ENCODE measurements at regions not wholly inside any gene's neighbourhood (a gene's known extent, or its start where the extent isn't known, plus 50 kb on each side); places are given as distances from the start of the nearest gene placed in this dataset.
"Not testable (repeated sequence)": the region's sequence is repeated elsewhere in the genome, so short reads cannot be mapped to it uniquely, and the experiment has no call there.

DNA sequence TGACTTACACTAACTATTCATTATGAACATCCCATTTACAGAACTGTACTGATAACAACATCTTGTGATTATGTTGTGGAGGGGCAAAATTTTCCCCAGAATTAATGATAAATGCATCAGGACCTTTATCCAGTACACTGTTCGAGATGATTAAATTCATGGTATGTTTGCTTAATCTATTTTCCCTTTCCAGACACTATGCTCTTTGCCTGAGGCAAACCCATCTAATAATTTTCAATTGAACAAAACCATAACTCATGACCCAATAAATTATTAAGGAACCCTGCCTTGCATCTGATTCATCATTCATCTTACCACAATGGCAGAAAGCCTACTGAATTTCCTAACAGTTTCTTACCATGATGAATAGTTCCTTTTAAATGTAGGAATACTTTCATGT is 385.0 kb downstream of the DSEL start:
- DNase-seq: no peak

DNA sequence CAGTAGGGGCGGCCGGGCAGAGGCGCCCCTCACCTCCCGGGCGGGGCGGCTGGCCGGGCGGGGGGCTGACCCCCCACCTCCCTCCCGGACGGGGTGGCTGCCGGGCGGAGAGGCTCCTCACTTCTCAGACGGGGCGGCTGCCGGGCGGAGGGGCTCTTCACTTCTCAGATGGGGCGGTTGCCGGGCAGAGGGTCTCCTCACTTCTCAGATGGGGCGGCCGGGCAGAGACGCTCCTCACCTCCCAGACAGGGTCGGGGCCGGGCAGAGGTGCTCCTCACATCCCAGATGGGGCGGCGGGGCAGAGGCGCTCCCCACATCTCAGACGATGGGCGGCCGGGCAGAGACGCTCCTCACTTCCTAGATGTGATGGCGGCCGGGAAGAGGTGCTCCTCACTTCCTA is 389.8 kb downstream of the DSEL start:
- DNase-seq: not testable (repeated sequence)

DNA sequence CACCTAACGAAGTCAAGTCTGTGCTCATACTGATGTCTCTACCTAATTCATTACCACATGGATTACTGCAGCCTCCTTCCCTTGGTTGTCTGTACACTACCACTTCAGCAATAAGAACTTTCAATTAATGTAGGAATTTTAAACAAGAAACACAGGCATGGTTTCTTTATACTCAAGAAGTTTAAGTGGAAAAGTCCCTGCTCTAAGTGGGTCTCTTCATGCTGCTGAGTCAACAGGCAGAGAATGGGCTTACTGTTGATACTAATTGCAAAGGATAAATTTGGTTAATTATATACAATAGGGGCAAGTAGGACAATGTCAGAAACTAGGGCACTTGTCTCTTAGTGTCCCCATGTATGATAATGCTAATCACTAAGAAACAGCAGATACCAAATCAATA is 392.6 kb downstream of the DSEL start:
- no peak for DNase-seq

DNA sequence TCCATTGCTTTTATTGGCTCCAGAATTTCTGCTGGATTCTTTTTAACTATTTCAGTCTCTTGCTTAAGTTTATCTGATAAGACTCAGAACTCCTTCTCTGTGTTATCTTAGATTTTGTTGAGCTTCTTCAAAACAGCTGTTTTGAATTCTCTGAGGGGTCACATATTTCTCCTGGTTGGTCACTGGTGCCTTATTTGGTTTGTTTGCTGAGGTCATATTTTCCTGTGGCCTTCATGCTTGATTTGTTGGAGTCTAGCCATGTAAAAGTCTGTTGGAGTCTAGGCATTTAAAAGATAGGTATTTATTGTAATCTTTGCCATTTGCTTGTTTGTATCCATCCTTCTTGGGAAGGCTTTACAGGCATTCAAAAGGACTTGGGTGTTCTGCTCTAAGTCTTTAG is 398.7 kb downstream of the DSEL start:
- no peak for DNase-seq

DNA sequence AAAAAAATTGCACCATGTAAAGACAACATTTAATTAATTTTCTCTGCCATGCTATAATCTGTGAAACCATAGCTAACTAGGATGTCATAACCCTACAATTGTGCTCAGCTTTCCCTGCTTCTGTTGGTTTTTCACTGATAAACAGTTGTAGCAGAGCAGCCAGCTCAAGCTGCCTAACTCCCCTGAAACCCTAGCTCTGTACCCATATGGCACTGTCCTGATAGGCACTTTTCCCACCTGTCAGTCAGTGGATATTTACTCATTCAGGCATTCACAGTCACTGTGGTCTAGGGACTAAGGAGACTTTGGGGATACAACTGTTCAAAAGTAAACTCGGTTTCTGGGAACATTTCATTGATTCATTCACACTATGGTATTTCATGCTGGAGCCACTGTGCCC is 407.0 kb downstream of the DSEL start:
- DNase-seq: no peak

DNA sequence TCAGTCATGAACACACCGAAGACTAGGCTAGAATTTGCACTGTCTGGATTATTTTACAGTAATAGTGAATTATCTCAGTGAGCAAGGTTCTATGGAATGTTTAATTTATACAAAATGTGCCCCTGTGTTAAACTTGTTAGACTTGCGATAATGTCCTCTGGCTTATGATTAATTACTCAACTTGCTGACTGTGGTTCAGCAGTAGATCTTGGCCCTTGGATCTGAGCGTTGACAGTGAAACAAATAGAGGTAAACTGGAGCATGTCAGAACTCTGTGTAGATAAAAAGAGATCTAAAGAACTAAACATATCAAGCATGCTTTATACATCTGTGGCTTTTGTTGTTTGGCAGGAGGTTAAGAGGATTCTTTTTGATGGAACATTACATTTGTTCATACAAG is 407.6 kb downstream of the DSEL start:
- no peak for DNase-seq

DNA sequence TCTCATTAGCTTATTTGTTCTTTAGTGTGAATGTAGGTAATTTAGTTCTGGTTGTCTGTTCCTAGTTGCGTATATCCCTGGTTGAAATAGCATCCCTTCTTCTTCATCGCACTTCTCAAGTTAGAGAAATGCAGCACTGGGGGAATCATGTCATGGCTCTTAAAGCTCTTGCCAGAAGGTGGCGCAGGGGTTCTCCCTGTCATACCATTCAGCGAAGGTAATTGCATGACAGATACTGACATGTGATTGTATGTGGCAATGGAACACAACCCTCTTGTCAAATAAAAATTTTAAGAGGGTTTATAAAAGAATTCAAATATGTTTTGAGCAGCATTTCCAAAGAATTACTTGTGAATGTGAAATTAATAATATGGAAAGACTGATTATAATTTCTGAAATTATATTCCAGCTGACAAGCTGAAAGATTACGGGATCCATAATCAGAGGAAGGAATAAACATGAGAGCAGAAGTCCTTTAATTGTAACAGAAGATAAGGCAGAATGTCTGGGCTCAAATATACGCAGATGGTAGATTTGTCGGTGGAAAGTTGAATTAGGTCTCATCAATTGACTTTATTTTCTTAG is 411.7 kb downstream of the DSEL start:
- peak; percentile 33 for DNase-seq

DNA sequence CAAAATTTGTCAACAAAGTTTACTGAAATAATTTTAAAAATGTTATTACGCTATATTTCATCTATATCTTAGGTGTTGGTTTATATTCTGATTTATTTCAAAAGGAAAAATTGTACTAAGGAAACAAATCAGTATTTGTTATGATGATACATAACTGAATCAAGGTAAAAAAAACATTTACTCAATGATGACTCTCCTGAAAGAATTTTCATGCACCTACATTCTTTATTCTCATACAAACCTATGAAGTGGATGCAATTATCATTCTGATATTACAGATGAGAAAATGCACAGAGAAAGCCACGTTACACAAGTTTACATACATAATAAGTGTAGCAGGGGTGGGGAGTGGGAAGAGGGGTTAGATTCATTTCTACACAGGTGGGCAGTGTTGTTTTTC is 422.4 kb downstream of the DSEL start:
- DNase-seq: no peak

DNA sequence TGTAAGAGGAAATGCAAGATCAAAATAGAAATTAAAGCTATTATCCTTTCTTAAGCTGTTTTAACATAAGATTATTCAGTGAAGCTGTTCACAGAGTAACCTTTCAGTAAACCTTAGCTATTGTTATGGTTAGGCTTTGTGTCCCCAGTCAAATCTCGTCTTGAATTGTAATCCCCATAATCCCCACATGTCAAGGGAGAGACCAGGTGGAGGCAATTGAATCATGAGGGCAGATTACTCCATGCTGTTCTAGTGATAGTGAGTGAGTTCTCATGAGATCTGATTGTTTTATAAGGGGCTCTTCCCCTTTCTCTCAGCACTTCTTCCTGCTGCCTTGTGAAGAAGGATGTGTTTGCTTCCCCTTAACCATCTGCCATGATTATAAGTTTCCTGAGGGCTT is 424.4 kb downstream of the DSEL start:
- DNase-seq: no peak

DNA sequence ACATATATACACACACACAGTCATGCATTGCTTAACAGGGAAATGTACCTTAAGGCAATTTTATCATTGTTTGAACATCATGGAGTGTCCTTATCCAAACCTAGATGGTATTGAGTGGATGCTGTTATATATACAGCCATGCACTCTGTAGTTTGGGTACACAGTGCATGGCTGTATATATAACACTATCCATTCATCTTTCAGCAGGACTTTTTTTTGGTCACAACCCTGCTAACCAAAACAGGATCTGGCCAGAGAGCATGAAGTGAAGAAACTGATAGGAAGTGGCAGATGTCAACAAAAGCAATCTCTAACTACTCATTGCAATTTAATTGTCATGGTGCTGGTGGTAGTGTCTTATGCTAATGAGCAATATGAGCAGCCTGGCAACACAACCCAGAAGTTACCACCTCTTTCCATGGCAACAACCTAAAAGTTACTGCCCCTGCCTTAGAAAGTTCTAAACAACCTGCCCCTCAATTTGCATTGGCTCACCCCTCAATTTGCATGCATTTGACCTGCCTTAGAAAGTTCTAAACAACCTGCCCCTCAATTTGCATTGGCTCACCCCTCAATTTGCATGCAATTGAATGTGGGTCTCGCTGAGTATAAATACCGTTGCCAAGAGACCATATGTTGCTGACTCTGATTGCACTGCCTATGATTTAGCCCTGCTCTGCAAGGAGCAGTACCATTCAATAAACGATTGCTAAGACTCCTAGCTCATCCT is 434.9 kb downstream of the DSEL start:
- DNase-seq: no peak

DNA sequence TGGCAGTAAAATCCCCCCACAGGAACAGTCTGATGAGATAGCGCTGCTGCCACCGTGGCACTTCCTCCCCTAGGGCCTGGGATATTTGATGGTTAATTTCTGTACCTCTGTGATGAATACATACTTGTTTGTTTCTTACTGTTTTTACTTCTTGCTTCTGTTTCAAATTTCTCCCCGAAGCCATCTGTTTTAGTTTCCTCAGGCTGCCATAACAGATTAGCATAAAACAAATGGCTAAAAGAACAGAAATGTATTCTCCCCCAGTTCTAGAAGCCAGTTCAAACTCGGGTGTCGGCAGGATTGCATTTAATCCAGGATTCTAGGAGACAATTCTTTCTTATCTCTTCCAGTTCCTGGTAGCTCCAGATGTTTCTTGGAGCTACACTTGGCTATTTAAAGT is 435.9 kb downstream of the DSEL start:
- DNase-seq: no peak

DNA sequence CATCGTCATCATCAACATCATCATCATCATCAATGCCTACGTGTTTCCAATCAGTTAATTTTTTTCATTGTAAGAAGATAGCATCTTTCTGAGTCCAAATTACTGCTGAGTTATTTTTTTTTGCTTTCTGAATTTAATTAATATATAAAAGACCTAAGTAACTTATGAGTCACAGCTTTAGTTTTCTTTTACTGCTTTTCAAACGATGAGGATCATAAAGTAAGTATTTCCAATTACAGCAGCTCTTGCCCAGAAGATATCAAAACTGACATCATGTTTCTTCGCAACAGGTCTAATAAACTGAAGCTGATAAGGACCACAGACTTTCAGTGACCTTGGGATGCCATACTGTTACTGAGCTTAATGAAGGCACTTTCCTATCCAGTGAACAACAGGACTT is 442.2 kb downstream of the DSEL start:
- no peak for DNase-seq

DNA sequence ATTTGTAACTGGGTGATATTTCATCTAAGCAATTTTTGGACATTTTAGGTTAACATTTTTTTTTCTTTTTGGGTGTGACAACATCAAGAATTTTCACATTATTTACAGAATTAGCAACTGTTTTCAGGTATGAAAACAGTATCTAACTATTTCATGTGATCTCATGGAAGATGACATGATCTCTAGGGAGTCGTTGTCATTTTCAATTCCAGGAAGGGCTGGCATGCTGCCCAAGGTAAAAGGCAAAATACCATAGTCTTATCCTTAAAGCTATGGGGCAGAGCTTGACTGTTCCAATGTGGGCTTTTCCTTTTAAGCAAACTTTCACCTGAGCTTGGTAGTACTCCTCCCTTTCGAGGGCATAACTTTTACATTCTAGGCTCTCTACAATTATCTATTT is 443.7 kb downstream of the DSEL start:
- DNase-seq: no peak

DNA sequence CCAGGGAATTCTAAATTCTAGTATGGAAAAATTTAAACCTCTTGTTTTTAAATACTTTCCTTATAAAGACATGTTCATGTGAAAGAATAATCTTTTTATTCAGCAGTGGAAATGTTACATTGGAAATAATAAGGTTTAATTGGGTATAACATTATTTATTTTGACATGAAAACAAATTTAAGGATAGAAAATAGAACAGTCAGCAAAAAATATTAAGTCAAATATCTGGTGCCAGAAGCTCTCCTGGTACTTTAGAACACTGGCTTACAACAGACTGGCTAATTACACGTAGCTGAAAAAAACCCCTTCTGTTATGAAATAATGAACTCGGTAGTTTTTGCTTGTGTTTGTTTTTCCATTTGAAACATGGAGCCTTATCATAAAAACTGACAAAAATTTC is 447.9 kb downstream of the DSEL start:
- DNase-seq: no peak

DNA sequence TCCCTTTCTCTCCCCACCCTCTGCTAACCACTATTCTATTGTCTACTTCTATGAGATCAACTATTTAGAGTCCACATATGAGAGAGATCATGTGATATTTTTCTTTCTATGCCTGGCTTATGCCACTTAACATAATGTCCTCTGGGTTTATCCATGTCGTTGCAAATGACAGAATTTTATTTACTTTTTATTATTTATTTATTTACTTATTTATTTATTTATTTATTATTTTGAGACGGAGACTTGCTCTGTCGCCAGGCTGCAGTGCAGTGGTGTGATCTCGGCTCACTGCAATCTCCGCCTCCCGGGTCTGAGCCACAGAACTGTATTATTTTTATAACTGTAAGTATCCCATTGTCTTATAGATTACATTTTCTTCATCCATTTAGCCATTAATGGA is 443.4 kb upstream of the CDH19 start:
- DNase-seq: no peak

DNA sequence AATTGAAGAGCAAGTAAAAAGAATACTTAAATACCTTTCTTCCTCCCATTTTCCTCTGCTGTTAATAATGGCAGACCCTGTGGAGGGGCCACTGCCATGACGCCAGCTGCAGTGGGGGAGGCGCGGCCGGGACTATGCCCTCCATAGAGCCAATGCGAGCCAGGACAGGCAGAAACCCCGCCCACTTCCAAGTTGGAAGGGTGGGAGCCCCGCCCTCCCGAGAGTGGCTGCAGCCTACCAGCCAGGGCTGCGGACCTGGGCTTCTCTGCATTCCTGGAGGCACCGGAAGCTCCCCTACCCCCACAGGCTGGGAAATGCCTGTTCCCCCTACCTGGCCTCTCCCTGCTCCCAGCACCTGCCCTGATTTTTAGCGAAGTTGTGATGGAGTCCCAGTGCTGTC is 439.4 kb upstream of the CDH19 start:
- DNase-seq: no peak

DNA sequence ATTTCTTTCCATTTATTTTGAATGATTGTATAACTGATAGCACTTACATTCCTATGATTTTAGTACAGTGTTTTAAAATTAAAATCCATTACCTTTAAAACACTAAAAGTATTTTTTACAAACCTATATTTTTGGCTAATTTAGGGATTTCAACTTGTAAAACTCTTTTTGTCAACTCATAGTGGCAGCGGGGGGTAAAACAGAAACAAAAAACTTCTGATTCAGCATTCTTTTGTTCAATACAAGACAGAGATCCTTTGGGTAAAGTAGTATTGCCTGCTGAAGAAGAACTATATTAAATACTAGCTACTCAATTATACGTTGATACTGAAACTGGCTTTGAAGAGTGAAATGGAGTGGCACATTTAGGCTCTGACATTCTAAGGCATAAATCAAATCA is 437.4 kb upstream of the CDH19 start:
- DNase-seq: no peak

DNA sequence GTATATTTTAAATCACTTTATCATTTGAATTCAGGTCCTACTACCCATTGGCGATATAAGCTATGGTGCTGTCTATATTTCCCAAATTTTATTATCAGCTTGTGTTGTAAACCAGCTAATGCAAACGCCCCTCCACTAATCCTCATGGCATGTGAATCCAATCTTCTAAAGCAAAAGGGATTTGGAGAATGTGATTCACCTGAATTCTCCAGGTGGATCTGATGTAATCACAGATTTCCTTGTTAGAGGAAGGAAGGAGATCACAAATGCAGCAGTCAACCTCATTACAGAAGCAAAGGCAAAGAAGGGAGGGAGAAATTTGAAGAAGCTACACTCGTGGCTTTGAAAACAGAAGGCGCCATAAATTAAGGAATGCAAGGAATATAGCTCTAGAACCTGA is 431.1 kb upstream of the CDH19 start:
- no peak for DNase-seq

DNA sequence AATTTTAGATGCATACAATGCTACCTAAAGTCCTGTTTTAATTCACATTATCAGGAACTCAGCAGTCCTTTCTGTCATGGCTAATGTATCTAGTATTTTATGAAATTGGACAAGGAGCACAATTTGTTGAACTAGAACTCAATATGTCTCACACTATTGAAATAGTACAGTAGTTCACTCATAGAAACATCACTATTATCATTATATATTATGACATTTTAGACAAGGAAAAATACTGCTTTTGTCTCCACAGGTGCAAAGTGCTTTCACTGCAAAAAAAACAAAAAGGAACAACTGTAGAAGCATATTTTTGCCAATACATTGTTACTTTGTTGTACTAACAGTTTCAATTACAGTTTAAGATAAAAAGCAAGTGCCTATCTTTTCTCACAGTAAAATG is 419.2 kb upstream of the CDH19 start:
- DNase-seq: no peak

DNA sequence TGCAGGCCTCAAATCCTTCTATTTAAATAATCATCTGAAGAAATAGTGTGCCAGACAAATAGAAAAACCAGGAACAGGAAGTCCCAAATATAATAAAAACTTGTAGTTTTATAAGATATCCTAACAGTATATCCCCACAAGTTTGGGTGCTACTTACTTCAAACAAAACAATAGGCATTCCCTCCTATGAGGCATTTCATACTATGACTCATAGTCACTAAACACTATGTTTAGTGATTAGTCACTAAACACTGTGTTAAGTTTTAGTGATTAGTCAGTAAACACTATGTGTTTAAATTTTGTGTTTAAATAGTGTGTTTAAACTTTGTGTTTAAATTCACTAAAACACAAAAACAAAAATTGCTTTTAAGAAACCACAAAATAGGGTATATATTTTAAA is 407.0 kb upstream of the CDH19 start:
- no peak for DNase-seq

DNA sequence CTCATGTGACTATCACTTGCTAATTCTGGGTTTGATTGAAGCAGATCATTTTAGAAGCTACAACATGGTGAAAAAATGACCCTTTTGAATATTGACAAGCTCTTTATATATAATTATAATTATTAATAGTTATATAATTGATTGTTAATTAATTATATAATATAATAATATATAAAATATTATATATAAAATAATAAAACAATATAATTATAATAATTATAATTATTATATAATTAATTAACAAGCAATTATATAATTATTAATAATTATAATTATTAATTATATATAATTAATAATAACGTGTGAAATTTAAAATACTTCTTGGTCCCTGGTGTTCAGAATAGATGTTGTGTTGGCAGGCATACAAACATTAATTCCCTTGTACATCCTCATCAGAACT is 404.1 kb upstream of the CDH19 start:
- no peak for DNase-seq

DNA sequence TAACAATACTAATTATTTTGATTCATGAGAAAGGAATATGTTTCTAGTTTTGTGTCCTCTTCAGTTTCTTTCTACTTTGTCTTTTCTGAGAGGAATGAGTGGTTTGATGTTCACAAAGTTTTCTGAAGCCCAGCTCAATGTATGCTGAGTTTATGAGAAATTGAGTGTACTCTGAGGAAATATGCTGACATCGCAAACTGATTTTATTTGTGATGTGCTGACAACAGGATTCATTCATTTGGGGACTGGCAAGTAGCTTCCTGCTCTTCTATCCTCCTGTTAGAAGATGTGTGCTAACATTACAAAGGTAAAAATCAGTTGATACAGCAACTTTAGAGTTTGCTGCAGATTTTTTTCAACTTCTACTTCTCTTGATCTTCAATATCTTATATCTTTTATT is 403.2 kb upstream of the CDH19 start:
- no peak for DNase-seq

DNA sequence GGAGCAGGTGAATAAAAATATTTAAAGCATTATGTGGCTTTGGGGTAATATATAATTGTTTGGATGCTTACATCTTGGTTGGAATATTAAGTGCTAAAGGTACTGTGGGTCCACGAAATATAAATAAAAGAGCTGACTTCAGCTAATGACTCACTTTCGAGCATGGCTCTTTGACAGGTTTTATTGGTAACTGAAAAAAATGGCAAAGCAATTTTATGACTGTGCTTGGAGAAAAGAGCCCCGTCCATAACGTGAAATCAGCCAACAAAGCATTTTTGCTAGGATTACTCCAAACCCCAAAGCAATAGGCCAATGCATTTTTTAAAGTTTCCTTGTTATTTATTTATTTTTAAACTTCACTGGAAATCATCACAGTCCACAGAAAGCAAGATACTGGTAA is 397.2 kb upstream of the CDH19 start:
- no peak for DNase-seq

DNA sequence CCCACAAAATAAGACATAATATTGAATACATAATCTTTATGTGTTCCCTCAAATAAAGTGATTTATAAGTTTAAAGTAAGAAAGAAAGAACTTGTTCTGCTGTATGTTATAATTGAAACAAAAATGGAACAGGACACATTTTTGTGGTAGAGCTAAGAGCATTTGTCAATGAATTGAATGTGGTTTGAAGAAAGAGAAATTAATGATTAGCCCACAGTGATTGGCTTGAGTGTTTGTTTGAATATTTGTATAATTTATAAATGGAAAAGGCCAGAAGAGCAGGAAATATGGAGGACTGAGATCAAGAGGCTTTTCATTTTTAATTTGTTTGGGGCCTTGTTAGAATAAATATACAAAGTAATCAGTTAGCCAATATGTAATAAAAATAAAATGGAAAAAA is 395.1 kb upstream of the CDH19 start:
- DNase-seq: no peak

DNA sequence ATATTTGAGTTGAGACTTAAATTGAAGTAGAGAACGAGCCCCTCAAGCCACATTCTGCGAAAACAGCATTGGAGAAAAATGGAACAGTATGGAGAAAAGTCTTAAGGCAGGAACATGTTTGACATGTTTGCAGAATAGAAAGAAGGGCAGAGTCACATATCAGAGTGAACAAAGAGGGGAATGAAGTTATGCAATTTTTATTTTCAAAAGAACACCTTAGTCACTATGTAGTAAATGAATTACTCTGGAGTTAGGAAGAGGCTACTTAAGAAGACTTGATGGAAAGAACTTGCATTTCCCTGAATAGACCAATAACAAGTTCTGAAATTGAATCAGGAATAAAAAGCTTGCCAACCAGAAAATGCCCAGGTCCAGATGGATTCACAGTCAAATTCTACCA is 391.4 kb upstream of the CDH19 start:
- no peak for DNase-seq
